Activated CD4-positive, CD25-positive, alpha-beta regulatory T cell treated with anti-CD3 and anti-CD28 coated beads, Interleukin-2, amount 50 U/mL, for 24 hours (primary cell): ENCODE measurements at regions not wholly inside any gene's neighbourhood (a gene's known extent, or its start where the extent isn't known, plus 50 kb on each side); places are given as distances from the start of the nearest gene placed in this dataset.

Experiments used
- ATAC-seq, 2 donors: fragments of 150-1000 bp; cut with Tn5 transposase; one replicate each; pipeline ENCODE4 v1.10.0; 2021; ENCODE audit warnings: mild to moderate bottlenecking in 1 of 2, moderate library complexity in 1 of 2

DNA sequence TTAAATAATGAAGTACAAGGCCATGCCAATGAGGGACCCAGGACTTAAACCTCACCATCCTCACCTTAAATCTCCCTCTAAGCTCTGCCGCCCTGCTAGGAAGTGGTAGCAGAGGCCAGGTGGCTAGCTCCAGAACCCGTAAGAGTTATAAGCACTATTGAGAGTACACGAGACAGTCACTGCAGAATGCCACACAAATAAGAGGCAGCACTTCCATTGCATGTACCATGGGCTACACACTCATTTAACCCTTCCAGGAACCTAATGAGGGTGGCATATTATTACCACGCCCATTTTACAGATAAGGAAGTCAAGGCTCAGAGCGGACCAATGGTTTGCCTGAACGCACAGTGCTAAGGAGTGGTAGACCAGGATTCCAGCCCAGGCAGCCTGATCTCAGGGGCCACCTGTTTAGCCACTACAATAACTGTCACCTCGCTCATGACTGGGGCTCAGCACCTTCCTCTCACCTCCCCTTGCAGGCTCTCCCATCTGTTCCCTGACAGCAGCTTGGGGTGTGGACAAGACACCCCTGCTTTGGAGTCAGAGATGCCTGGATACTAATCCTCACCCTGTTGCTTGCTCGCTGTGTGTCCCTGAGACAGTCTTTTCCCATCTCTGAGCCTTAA lies 54.8 kb upstream of the ID3 start:
- ATAC-seq, result no peak

DNA sequence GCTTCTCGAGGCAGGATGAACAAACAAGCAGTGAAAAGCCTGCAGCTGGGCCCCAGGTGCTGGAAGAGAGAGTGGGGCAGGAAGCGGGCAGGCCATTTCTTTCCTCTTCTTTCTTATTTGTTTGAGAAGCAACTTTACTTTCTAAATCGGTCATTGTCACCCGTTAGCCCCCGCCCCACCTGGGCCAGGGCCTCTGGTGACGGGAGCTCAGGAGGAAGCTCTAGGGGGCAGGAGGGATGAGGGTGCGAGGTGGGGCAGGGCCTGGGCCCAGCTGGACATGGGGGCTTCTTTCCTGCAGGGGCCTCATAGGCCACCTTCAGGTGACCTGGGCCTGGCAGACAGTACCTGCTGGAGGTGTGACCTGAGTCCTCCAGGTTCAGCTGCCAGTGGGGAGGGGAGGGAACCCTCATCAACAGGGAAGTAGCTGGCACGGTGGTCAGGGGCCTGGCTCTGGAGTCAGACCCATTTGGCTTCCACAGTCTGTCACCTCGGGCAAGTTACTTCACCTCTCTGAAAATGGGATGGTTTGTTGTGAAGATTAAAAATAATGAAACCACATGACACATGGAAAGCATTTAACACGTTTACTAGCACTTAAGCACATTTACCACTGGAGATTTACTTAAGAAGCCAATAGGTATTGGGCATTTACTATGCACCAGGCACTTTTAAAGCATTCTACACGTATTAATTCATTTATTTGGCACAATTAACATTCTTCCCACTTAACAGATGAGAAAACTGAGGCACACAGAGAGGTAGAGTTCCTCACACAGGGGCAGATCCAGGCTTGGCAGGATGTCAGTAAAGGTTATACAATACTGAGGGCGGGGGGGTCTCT lies 54.1 kb upstream of the ID3 start:
- peak; percentile 30 to 39 for ATAC-seq

DNA sequence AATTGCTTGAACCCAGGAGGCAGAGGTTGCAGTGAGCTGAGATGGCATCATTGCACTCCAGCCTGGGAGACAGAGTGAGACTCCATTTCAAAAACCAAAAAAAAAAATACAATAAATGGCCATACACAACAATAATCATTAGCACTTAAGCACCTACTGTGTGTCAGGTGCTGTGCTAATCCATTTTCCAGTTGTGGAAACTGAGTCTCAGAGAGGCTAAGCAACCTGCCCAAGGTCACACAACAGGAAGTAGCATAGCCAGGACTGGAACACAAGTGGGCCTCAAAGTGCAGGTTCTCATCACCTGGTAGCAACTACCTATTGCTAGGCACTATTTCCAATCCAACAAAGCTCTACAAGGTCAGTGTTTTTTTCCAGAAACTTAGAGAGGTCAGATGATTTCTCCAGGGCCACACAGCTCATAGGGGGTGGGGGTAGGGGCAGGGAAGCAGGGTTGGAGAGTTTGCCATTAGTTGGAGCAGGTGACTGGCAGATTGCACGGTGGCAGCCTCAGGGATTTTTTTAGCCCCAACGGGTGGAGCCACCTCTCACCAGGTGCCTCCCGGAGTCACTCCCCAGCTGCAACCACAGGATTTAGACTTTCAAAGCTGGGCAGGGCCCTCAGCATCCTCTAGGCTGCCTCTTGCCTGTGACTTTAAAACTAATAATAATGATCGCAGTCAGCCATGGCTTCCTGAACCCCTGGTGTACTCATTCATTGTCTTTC lies 52.5 kb upstream of the ID3 start:
- peak in 1 of 2 donors; percentile 14 for ATAC-seq

DNA sequence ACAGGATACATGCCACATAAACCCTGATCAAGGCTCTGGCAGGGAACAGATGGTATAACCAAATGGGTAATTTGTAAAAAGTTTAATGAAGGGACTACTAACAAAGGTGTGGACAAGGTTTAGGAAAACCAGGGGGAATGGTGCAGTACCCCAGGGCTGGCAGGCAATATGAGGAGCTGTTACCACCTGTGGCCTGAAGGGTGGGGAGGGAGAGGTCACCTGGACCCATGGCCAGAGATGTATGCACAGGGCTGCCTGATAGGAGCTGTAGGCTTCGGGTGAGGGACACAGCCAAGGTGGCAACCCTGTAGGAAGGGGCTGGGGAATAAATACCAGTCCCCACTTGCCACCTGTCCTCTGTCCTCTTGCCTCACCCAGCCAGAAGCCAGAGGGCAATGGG lies 51.4 kb upstream of the ID3 start:
- ATAC-seq, result no peak

DNA sequence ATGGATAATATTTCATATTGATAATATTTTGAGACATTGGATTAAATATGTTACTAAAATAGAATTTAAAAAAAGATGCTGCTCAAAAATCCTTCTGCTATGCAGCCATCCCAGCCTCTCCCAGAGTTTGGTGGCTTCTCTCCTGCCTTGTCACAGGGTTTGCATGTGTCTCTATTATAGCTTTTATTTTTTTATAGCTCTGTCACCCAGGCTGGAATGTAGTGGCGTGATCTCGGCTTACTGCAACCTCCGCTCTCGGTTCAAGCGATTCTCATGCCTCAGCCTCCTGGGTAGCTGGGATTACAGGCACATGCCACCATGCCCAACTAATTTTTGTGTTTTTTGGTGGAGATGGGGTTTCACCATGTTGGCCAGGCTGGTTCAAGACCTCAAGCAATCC lies 50.7 kb upstream of the ID3 start:
- ATAC-seq, result no peak
